ENCODE measurements at regions not wholly inside any gene's neighbourhood (a gene's known extent, or its start where the extent isn't known, plus 50 kb on each side); places are given as distances from the start of the nearest gene placed in this dataset.

- TF ChIP-seq CHD7 (IDR thresholded peaks at IDR 0.05; ENCODE audit: insufficient replicate concordance, low read length) (no peak), YY1 (IDR thresholded peaks at IDR 0.05; ENCODE audit: low read depth, low read length) (no peak), FOSL1 (IDR thresholded peaks at IDR 0.05; ENCODE audit: insufficient read depth, low read depth, low read length) (no peak), RAD21 (IDR thresholded peaks at IDR 0.05 in 1 of 2, conservative IDR thresholded peaks at IDR 0.05 in 1 of 2; ENCODE audit: low read depth in 2 of 2, low read length in 2 of 2) (no peak), MAFK (IDR thresholded peaks at IDR 0.05; ENCODE audit: low read depth, low read length) (no peak)
Observed at GRCh38 chr4:164384416-164384815, 369.5 kb upstream of the SMIM31 start (continued).

Data from H1 (cell line).